HCT116 (cell line): ENCODE measurements at regions not wholly inside any gene's neighbourhood (a gene's known extent, or its start where the extent isn't known, plus 50 kb on each side); places are given as distances from the start of the nearest gene placed in this dataset.

Experiments used
- CBX3 ChIP-seq: IDR thresholded peaks from 2 replicates; pipeline ENCODE4 v1.6.1; 2012; ENCODE audit warnings: low read depth
- CEBPB ChIP-seq: IDR thresholded peaks from 2 replicates; pipeline ENCODE4 v1.6.1; 2012; ENCODE audit warnings: low read depth
- EGR1 ChIP-seq: IDR thresholded peaks from 2 replicates; pipeline ENCODE4 v1.6.1; 2012; ENCODE audit warnings: low read depth
- EZH2 ChIP-seq: fragments of 200-600 bp; sonication (generic); IDR thresholded peaks from 2 replicates; pipeline ENCODE4 v1.6.1; 2017; ENCODE audit warnings: antibody characterized with exemption, mixed run types
- FOSL1 ChIP-seq: IDR thresholded peaks from 2 replicates; pipeline ENCODE4 v1.6.1; 2012; ENCODE audit warnings: low read depth
- POLR2A ChIP-seq: IDR thresholded peaks from 2 replicates; pipeline ENCODE4 v1.7.0; 2011; ENCODE audit warnings: borderline replicate concordance; ENCODE audit not compliant: insufficient read depth, insufficient read length; ENCODE audit errors: extremely low read depth
- SIN3A ChIP-seq: IDR thresholded peaks from 2 replicates; pipeline ENCODE4 v1.6.1; 2012; ENCODE audit warnings: low read depth
- SRF ChIP-seq: IDR thresholded peaks from 2 replicates; pipeline ENCODE4 v1.6.1; 2012; ENCODE audit warnings: low read depth
- ZFX ChIP-seq: fragments of 450-650 bp; IDR thresholded peaks from 2 replicates; pipeline ENCODE4 v1.6.1; 2017
- ZNF274 ChIP-seq: fragments of 200-500 bp; sonication (Bioruptor generic); IDR thresholded peaks from 2 replicates; pipeline ENCODE4 v1.6.1; 2014; ENCODE audit warnings: mild to moderate bottlenecking, low read depth, low read length, inconsistent platforms
- TF ChIP-seq, protein P1 (sequence below), 3 experiments: fragments of 200-600 bp in 1 of 3; sonication (generic) in 1 of 3; IDR thresholded peaks in 2 of 3; conservative IDR thresholded peaks in 1 of 3; 2 replicates each; pipeline ENCODE4 v1.5.1; 2012 to 2017; ENCODE audit warnings: low read depth in 2 of 3, low read length in 2 of 3, antibody characterized with exemption in 1 of 3, borderline replicate concordance in 1 of 3, control low read depth in 1 of 3, mild to moderate bottlenecking in 1 of 3, mixed read lengths in 1 of 3, mixed run types in 1 of 3, moderate library complexity in 1 of 3; ENCODE audit not compliant: insufficient read depth in 1 of 3
- TF ChIP-seq, protein P2 (sequence below): IDR thresholded peaks from 2 replicates; pipeline ENCODE4 v1.6.1; 2012; ENCODE audit warnings: low read depth
- TF ChIP-seq, protein P3 (sequence below): IDR thresholded peaks from 2 replicates; pipeline ENCODE4 v1.6.1; 2012

GRCh38 chr18:78561757-78562510 is 417.7 kb upstream of the SALL3 start:
- TF ChIP-seq, protein P1, sequence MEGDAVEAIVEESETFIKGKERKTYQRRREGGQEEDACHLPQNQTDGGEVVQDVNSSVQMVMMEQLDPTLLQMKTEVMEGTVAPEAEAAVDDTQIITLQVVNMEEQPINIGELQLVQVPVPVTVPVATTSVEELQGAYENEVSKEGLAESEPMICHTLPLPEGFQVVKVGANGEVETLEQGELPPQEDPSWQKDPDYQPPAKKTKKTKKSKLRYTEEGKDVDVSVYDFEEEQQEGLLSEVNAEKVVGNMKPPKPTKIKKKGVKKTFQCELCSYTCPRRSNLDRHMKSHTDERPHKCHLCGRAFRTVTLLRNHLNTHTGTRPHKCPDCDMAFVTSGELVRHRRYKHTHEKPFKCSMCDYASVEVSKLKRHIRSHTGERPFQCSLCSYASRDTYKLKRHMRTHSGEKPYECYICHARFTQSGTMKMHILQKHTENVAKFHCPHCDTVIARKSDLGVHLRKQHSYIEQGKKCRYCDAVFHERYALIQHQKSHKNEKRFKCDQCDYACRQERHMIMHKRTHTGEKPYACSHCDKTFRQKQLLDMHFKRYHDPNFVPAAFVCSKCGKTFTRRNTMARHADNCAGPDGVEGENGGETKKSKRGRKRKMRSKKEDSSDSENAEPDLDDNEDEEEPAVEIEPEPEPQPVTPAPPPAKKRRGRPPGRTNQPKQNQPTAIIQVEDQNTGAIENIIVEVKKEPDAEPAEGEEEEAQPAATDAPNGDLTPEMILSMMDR (IDR thresholded peaks at IDR 0.05 in 2 of 3, conservative IDR thresholded peaks at IDR 0.05 in 1 of 3; ENCODE audit: borderline replicate concordance in 1 of 3, insufficient read depth in 1 of 3, low read depth in 2 of 3, low read length in 2 of 3) = no peak
- TF ChIP-seq FOSL1 (no peak), EGR1 (no peak), ZNF274 (no peak), ZFX (no peak), POLR2A (no peak), SIN3A (no peak), SRF (no peak), CBX3 (no peak), EZH2 (no peak), CEBPB (no peak)
- TF ChIP-seq, protein P2, sequence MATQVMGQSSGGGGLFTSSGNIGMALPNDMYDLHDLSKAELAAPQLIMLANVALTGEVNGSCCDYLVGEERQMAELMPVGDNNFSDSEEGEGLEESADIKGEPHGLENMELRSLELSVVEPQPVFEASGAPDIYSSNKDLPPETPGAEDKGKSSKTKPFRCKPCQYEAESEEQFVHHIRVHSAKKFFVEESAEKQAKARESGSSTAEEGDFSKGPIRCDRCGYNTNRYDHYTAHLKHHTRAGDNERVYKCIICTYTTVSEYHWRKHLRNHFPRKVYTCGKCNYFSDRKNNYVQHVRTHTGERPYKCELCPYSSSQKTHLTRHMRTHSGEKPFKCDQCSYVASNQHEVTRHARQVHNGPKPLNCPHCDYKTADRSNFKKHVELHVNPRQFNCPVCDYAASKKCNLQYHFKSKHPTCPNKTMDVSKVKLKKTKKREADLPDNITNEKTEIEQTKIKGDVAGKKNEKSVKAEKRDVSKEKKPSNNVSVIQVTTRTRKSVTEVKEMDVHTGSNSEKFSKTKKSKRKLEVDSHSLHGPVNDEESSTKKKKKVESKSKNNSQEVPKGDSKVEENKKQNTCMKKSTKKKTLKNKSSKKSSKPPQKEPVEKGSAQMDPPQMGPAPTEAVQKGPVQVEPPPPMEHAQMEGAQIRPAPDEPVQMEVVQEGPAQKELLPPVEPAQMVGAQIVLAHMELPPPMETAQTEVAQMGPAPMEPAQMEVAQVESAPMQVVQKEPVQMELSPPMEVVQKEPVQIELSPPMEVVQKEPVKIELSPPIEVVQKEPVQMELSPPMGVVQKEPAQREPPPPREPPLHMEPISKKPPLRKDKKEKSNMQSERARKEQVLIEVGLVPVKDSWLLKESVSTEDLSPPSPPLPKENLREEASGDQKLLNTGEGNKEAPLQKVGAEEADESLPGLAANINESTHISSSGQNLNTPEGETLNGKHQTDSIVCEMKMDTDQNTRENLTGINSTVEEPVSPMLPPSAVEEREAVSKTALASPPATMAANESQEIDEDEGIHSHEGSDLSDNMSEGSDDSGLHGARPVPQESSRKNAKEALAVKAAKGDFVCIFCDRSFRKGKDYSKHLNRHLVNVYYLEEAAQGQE = no peak
- TF ChIP-seq, protein P3, sequence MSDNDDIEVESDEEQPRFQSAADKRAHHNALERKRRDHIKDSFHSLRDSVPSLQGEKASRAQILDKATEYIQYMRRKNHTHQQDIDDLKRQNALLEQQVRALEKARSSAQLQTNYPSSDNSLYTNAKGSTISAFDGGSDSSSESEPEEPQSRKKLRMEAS = no peak
